ENCODE measurements at regions not wholly inside any gene's neighbourhood (a gene's known extent, or its start where the extent isn't known, plus 50 kb on each side); places are given as distances from the start of the nearest gene placed in this dataset.

DNA sequence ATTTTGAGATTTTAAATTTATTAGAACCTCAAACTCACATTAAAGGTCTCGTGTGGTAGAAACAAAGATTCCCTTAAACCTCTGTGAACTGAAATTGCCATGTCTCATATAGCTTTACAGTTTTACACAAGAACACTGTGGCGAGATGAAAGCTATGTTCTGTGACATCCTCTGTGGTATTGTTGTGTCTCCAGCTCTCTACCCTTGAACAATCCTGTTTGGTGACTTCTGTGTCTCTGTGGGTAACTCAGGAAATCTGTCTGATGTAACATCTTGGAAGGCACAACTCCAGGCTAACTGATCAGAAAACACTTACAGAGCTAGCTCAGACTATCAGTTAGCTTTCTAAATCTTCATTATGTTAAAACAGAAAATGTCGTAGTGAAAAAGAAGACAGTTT is 318.8 kb upstream of the GBE1 start:
- no peak for DNase-seq

DNA sequence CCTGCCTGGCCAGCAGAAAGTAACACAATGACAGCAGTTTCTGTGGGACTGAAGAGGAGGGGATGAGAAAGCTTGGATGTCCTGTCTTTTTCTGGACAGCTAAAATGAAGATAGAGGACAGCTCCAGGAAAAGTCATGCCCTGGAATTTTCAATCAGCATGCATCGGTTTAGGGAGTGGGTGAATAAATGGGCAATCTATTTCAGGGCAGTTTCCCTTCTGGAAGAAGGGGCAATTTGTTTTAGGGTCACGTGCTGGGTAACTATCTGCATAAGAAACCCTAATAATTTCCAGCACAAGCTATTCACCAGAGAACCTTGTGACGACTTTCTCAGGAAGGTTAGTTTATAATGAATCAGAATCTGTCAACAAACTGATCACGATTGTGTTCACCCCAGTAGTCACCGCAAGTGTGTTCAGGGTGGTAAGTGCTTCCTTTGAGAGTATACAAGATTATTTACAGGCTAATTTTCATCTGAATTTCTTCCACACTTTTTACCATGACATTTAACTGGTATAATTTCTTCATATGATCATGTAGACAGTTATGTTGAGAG is 318.0 kb upstream of the GBE1 start:
- DNase-seq: no peak

DNA sequence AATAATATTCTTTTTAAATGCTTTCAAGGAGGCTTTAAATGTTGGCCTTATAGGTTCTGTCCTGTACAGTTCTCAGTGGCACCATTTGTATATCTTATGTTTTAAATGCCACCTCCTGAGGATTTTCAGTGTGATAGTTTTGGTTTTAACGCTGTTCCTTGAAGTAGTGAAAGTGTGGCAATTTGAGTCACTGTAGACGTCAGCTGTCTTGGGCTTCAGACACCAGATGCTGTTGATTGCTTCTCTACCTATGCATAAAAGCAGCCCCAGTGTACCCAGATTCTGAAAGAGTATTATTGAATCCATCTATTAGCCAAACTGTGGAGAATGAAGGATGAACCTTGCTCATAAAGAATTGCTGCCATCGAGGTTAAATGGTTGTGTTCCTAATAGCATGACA is 316.8 kb upstream of the GBE1 start:
- DNase-seq: no peak

DNA sequence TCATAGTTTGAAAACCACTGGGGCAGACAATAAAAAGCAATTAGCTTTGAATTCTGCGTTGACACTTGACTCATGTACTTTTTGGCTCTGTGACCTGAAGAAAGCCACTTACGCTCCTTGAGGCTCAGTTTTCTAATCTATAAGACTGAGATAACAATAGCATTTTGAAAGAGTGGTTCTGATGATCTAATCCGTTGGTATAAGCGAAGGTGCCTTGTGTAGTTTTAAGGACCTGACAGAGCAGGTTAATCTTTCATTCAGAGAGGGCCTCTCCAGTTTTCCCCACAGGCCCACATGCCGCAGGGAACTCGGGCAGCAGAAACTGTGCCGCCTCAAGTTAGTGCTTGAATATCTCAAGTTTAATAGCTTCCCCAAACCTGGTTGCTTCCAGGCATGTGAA is 306.0 kb upstream of the GBE1 start:
- no peak for DNase-seq

DNA sequence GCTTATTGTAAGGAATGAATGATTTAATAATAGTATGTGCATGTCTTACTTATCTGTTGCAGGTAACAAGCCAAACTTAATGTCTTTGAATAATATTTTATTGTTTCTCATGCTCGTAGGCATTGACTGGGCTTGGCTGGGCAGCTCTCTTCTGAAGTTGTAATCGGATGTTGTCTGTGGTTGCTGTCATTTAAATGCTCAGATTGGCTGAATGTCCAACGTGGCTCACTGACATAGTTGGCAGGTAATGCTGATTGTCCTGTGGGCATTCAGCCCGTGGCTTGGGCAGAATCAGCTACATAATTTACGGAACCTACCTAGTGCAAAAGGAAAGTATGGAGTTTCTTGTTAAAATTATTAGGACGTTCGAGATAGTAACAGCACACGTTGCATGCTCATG is 297.4 kb upstream of the GBE1 start:
- no peak for DNase-seq

DNA sequence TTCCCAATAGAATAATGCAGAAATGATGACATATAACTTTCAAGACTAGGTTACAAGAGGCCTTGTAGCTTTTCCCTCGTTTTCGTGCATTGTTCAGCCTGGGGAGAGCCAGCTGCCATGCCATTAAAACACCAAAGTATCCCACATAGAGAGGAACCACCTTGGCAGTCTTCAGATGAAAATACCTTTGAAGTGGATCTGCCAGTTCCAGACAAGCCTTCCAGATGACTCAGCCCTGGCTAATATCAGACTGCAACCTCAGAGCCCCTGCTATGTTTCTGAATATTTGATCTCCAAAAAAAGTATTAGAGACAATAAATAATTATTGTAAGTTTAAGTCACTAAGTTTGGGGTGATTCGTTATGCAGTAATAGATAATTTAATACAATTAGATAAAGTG is 294.3 kb upstream of the GBE1 start:
- no peak for DNase-seq

DNA sequence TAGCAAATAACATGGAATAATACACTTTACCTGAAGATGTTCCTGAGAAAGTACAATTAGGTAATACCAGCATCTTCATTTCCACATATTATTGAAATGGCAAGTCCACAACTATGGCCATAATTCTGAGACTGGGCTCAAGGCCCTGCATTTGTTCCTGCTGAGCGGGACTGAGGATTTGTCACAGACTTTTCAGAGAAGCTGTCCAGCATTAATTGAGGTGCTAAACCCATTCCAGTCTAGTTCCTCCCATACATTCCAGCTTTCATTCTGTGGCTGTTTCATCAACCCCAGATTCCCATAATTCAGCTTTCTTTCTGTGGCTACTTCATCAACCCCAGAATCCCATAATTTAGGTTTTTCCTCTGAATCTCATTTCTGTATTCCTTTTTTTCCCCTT is 293.4 kb upstream of the GBE1 start:
- DNase-seq: no peak

DNA sequence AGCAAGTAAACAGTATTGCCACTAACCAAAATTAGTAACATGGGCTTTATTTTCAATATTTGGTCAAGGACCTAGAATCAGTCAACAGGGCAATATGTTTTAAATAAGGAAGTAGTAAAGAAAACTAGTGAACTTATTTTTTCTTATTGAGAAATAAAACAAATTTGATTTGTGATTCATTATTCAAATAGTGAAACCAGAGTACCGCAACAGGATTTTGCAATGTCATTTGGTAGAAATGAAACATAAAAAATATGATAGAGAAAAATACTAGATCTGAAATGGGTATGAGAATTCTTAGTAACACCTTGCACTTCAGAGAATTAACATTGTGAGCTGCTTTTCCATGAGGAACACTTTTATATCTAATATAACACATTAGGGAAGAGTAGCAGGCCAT is 291.8 kb upstream of the GBE1 start:
- no peak for DNase-seq

DNA sequence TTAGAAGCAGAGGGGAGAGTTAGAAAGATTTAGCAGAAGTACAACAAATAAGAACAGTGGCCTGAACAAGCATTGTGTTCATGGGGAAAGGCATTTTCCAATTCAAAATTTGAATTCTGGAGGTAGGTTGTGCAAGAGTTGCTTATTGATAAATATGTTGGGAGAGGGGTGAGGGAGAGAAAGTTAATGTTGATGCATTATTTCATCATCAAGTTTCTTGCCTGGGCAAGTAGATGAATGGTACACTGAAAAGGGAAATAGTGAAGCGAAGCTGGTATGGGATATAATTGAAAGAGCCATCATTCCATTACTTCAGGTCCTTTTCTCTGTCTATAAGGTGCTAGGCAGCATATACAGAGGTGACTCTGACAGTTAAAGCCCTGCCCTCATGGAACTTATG is 288.9 kb upstream of the GBE1 start:
- DNase-seq: no peak

DNA sequence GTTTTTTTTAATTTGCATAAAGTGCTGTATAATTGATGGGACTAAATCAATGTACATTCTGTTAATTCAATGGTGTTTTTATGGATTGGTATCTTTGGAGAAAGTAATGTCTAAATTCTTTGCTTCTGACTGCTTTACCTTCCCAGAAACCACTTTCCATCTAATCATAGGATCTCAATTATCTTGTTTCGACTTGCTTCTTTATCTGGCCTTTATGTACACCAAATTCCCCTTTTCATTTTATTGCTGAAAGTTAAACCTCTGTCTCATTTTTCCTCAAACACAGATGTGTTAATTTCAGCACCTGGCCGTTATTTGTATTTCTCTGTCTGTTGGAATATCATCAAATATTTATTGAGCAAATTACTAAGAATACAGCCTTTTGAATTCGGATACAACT is 287.3 kb upstream of the GBE1 start:
- DNase-seq: no peak

DNA sequence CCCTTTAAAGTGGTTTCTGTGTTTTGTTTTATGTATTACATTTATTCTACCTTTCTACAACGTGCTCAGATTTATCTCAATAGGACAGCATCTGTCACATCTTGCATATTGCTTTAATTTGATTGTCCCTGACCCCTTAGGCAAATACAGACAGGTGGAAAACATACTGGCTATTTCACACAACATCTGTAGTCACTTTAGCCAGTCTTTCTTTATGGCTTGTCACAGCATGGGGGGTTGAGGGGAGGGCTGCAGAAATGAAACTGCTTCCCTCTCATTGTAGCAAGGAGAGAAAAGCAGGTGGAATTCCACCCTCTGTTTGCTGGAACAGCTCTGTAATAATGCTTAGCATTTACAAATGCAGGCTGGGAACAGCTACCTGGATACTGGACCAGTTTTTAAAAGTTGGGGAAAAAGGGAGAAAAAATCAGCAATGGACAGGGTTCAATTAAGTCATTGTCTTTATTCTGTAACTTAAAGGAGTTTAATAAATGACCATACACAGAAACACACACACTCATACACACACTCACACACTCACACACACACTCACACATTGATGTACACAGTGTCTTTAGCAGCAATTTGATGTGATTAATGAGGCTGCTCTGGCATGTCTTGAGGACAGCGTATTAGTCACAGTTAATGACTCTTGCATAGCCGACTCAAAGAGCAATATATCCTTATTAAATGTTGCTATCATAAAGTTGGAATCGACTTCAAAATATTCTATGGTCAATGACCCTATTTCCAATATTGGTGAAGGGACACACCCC is 283.7 kb upstream of the GBE1 start:
- peak; percentile 67 for DNase-seq

DNA sequence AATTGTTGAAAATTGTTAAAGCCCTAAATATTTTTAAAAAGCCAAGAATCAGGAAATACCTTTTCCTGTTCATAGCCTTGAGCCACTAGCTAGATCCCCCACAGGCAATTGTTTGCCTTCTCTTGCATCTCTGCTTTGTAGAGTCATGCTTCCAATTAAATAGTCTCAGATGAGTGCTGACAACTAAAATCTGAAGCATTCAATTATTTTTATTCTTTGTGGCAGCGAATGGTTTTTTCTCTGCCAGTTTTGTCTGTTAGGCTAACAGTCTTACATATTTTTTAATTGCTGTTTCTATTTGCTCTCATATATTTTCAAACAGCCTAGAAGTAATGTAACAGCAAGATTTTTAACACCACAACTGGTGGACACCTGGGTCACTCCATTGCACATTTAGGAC is 277.1 kb upstream of the GBE1 start:
- peak; percentile 1 for DNase-seq

DNA sequence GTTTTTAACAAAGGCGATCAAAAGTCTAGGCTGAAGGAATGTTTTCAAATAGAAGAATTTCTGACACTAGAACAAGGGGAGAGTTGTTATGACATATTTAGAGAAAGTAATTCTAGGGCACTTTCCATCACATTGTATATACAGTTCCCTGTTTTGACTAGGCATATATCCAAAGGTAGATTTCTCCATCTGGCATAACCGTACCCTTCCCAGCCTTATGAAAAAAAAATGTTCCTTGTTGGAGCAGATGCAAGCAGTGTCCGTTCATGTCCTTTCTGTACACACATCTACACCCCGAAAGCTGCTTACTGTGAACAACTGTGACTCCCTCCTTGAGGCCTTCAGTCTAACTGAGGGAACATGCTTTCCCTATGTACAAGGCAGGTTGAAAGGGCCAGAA is 271.7 kb upstream of the GBE1 start:
- no peak for DNase-seq

DNA sequence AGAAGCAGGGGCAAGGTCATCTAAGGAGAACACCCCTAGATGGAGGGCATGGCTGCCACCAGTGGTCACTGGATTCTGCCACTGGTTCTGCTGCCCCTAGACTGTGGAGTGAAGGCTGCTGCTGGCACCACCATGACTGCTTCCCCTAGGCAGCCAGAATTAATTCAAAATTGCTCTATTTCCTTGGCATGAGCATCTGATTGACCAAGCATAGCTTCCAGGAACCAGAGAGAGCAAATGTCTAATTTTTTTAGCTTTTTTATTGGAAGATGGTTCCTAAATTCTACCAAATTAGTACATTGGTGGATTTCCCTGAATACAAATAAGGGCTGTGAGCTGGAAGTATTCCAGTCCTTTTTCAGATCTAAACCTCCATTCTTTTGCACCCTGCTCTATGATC is 270.2 kb upstream of the GBE1 start:
- DNase-seq: no peak

DNA sequence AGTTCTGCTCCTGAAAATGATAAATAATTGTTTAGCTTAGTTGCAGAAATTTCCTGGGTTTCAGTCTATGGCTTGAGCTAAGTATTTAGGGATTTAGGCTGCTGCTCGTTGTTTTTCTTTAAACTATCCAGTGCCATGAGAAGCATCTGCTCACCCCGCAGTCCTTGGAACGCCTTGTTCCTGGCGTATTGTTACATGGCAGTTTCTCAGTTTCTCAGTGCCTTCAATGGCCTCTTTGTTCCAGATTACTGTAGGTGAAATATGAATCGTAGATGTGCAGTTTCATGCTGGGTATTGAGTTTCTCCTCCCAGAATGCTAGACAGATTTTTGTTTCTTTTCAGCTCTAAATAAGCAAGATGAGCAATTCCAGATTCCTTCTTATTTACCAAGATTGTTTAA is 269.5 kb upstream of the GBE1 start:
- no peak for DNase-seq

DNA sequence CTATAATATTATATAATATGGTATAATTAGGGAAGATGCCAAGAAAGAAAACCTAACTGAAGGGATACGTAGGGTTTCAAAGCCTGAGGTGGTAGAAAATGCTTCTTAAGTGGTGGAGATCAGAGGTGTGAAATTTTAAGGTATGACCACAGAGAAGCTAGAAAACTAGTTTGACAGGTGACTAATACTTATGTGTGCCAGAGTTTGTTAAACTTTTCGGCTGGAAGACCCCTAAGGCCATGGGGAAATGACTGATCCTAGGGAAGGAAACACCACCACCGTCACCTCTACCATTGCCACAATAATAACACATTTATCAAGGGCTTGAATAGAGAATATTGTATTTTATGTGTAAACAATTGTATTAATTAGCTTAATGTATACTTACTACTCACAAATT is 261.4 kb upstream of the GBE1 start:
- no peak for DNase-seq

DNA sequence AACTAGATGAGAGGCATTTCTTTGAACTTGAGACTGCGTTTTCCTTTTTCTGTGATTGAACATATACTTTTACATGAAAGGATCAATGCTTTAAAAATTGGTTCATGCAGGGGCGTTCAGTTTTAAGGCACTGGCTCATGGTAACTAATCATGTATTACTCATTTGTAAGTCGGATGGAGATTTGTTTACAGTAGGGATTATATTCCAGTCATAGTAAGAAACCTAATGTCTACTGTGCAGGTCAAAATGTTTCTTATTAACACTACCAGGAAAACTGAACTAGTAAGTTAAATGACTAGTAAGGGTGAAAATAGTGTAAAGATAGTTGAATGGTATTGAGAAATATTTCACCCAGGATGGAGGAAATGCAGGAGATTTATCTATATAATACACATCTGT is 258.8 kb upstream of the GBE1 start:
- no peak for DNase-seq

DNA sequence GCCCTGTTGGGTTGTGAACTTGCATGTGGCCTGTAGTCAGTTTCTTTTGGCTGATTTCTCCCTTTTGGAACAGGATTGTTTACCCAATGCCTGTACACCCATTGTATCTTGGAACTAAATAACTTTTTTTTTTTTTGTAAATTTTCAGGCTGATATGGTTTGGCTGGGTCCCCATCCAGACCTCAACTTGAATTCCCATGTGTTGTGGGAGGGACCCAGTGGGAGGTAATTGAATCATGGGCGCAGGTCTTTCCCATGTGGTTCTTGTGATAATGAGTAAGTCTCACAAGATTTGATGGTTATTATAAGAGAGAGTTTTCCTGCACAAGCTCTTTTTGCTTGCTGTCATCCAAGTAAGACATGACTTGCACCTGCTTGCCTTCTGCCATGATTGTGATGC is 253.8 kb upstream of the GBE1 start:
- no peak for DNase-seq

DNA sequence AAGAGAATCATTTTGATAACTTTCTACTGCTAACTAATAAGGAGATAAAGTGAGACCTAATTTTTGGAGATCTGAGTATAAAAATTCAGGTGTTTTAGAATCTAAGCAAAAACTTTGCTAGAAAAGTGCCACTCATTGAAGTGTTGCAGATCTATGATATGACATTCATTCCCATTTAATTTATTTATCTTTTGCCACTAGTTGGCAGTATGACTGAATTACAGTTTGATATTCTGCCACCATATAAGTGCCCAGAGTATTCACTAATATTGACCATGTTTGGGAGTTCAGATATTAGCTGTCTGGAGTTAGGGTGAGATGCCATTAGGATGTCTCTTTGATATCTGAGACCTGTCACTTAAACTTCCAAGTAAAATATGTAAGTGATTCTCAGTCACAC is 251.3 kb upstream of the GBE1 start:
- no peak for DNase-seq

DNA sequence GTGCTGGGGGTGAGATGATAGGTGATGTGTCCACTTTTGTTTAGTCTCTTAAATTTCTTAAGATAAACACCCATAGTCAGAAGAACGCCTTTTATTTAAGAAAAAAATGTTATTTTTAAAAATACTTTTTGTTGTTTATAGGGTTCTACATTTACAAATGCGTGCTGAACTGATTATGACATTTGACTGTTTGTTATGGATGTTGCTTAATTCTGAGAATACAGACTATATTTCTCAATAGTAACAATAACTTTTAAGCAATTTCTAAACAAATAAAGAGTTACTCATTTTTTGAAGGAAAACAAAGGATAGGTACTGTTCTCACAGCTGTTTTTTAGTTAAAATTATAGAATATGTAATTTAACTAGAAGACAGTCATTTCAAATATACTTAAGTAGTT is 249.9 kb upstream of the GBE1 start:
- DNase-seq: no peak

DNA sequence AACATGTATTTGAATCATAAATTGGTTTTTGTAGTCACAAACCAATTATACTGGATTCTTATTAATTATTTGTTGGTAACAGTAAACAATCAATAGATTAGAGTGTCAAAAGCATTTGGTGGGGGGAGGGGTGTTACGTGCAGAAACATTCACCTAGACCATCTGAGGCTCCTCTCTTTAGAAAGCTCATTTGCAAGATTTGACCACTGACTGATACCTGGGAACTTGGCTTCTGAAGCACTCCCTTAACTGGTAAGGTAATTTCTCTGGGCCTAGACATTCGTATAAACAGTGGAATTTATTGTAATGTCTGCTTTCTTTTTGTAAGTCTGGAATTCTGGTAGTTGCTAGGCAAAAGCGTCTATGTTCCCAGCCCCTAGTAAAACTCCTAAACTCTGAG is 243.8 kb upstream of the GBE1 start:
- DNase-seq: no peak

DNA sequence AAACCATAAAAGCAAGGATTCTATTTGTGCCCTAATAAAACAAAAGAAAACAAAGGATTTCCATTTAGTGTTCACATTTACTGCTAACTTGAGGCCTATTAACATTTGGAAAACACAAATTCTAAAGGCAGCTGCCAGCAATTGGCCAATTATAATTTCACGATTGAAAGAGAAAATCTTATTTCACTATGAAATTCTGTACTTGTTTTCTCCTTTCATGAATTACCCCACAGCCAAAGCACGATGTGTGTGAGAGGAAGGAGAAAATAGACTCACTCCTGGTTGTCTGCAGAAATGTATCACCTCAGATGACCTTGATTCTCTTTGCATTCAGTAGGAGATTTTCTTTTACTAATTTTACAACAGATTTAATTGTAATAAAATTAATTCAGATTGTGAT is 242.8 kb upstream of the GBE1 start:
- DNase-seq: no peak

DNA sequence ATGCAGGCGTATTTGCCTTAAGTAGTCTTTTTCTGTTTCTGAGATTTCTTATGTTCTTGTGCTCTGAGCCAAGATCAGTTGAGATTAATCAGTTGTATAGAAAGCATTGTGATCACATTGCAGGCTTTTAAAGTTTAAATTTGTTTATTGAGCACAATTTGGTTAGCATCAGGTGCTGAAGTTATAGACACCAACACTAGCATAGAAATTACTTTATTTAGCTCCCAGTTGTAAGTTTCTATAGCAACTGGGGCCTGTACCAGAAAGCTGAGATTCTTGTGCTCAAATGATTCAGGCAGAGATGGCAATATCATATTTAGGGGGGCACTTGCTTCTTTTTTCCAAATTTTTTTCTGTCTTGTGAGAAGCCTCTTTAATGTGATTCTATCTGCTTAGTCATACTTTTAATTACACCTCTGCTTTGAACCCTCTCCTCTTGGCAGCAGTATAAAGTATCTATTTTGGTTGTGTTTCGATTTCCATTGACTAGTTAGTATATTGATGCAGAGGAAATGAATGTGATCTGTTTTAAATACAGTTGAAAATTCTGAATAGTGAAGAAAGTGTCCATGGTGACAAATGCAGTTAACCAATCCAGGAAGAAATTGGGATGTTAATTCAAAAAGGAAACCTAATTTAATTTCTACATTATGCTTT is 241.7 kb upstream of the GBE1 start:
- DNase-seq: no peak

DNA sequence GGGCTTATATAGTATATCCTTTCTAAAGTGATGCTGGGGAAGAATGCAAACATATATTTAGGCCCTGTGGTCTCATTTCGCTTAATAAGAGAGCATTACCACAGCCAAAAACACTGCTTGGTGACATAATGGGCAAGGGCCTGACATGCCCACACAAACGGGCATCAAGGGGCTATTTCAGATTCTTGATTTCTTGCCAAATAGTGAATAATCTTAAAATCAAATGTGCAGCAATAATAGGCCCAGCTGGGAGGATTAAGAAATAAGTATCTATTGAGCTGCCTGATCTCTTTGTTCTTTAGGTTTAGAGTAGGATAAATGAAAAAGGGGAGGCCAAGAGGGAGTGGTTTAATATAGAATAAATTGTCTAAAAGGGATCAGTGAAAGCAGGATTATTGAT is 241.0 kb upstream of the GBE1 start:
- peak; percentile 47 for DNase-seq

Measured in NCI-H1092 treated with DMSO at 0.1 percent for 48 hours (cell line).